Hepatocyte (in vitro differentiated cells): ENCODE measurements at regions not wholly inside any gene's neighbourhood (a gene's known extent, or its start where the extent isn't known, plus 50 kb on each side); places are given as distances from the start of the nearest gene placed in this dataset.

Experiments
- DNase-seq: peaks from one replicate; pipeline ENCODE4 v3.0.0-alpha.2; 2016; ENCODE audit warnings: low spot score
- H2AFZ ChIP-seq: fragments of 200-600 bp; sonication (generic); 2 replicates; pipeline ENCODE4 v1.6.0; 2016; ENCODE audit warnings: antibody characterized with exemption, mild to moderate bottlenecking
- H3K27ac ChIP-seq: fragments of 200-600 bp; sonication (generic); 2 replicates; pipeline ENCODE4 v1.5.1; 2016; ENCODE audit warnings: mild to moderate bottlenecking
- H3K27me3 ChIP-seq: fragments of 200-600 bp; sonication (generic); 2 replicates; pipeline ENCODE4 v1.6.1; 2016
- H3K36me3 ChIP-seq: fragments of 200-600 bp; sonication (generic); replicated peaks from 2 replicates; pipeline ENCODE4 v1.5.1; 2016; ENCODE audit warnings: low read depth; ENCODE audit not compliant: insufficient read depth
- H3K4me1 ChIP-seq: fragments of 200-600 bp; sonication (generic); 2 replicates; pipeline ENCODE4 v1.5.1; 2016; ENCODE audit warnings: mild to moderate bottlenecking, moderate library complexity; ENCODE audit not compliant: insufficient read depth
- H3K4me2 ChIP-seq: fragments of 200-600 bp; sonication (generic); 2 replicates; pipeline ENCODE4 v1.6.0; 2016
- H3K4me3 ChIP-seq: fragments of 200-600 bp; sonication (generic); 2 replicates; pipeline ENCODE4 v1.5.1; 2016; ENCODE audit warnings: mild to moderate bottlenecking
- H3K79me2 ChIP-seq: fragments of 200-600 bp; sonication (generic); 2 replicates; pipeline ENCODE4 v1.6.0; 2017; ENCODE audit warnings: mild to moderate bottlenecking
- H3K9me2 ChIP-seq: fragments of 200-600 bp; sonication (generic); replicated peaks from 2 replicates; pipeline ENCODE4 v1.6.0; 2017; ENCODE audit warnings: mild to moderate bottlenecking; ENCODE audit not compliant: insufficient read depth
- H3K9me3 ChIP-seq: fragments of 200-600 bp; sonication (generic); 2 replicates; pipeline ENCODE4 v1.5.1; 2016; ENCODE audit warnings: low read depth, mild to moderate bottlenecking
- H4K20me1 ChIP-seq: fragments of 200-600 bp; sonication (generic); 2 replicates; pipeline ENCODE4 v1.6.0; 2016; ENCODE audit warnings: mild to moderate bottlenecking; ENCODE audit not compliant: insufficient read depth, poor library complexity, severe bottlenecking
- CTCF ChIP-seq: fragments of 200-600 bp; sonication (generic); IDR thresholded peaks from 2 replicates; pipeline ENCODE4 v1.5.1; 2016; ENCODE audit warnings: antibody characterized with exemption, mild to moderate bottlenecking; ENCODE audit not compliant: poor library complexity
- EZH2 ChIP-seq: fragments of 200-600 bp; sonication (generic); IDR thresholded peaks from 2 replicates; pipeline ENCODE4 v1.6.1; 2016; ENCODE audit warnings: antibody characterized with exemption, mild to moderate bottlenecking, borderline replicate concordance
- EZH2phosphoT487 ChIP-seq: fragments of 200-600 bp; sonication (generic); IDR thresholded peaks from one replicate; pipeline ENCODE4 v1.6.1; 2018; ENCODE audit warnings: antibody characterized with exemption, mild to moderate bottlenecking, low read depth, moderate library complexity; ENCODE audit not compliant: unreplicated experiment, severe bottlenecking
- WGBS: methylation state at CpG from one replicate; pipeline ENCODE4 v1.1.6; 2016; ENCODE audit warnings: low lambda C conversion rate; ENCODE audit errors: missing lambda C conversion rate; 5-methylcytosine and 5-hydroxymethylcytosine counted together

GRCh38 chr1:208534599-208534897, 290.4 kb upstream of the PLXNA2 start:
- H3K27me3 ChIP-seq, result peaks cover 4% of the 10 kb centered on the region
- no peaks in the 10 kb centered on the region for H3K9me3 ChIP-seq
- TF ChIP-seq EZH2phosphoT487, result no peak
- no peak for TF ChIP-seq EZH2
- no peak for TF ChIP-seq CTCF
- H3K79me2 ChIP-seq, result no peaks in the 10 kb centered on the region
- H3K4me3 ChIP-seq, result no peak overlapping the region
- no peak overlapping the region for H2AFZ ChIP-seq
- no peaks in the 10 kb centered on the region for H3K9me2 ChIP-seq
- H3K4me2 ChIP-seq, result no peak overlapping the region
- DNase-seq, result no peak
- no peaks in the 10 kb centered on the region for H3K36me3 ChIP-seq
- H4K20me1 ChIP-seq, result no peaks in the 10 kb centered on the region
- no peak overlapping the region for H3K27ac ChIP-seq
- H3K4me1 ChIP-seq, result peaks cover 4% of the 10 kb centered on the region
- WGBS, result 24% methylated on average over 4 of the region's 4 CpGs

GRCh38 chr1:208534979-208535378, 290.8 kb upstream of the PLXNA2 start:
- Histone ChIP-seq H3K36me3 (no peaks in the 10 kb centered on the region), H3K4me1 (peaks cover 4% of the 10 kb centered on the region), H3K4me2 (no peak overlapping the region), H3K9me3 (no peaks in the 10 kb centered on the region), H3K4me3 (no peak overlapping the region), H3K27me3 (peaks cover under 1% of the 10 kb centered on the region), H3K79me2 (no peaks in the 10 kb centered on the region), H4K20me1 (no peaks in the 10 kb centered on the region), H3K27ac (no peak overlapping the region), H3K9me2 (no peaks in the 10 kb centered on the region), H2AFZ (no peak overlapping the region)
- no peak for TF ChIP-seq EZH2phosphoT487
- no peak for TF ChIP-seq EZH2
- no peak for TF ChIP-seq CTCF
- no peak for DNase-seq
- 90% methylated on average over 3 of the region's 3 CpGs for whole genome bisulfite sequencing

- no peaks in the 10 kb centered on the region for H3K79me2 ChIP-seq
These were observed 291.3 kb upstream of the PLXNA2 start for GRCh38 chr1:208535511-208535910.

More at GRCh38 chr1:208535511-208535910, 291.3 kb upstream of the PLXNA2 start:
- H3K36me3 ChIP-seq, result no peaks in the 10 kb centered on the region
- H2AFZ ChIP-seq, result no peak overlapping the region
- no peaks in the 10 kb centered on the region for H3K9me2 ChIP-seq
- H3K4me2 ChIP-seq, result no peak overlapping the region
- no peak for DNase-seq
- H3K27ac ChIP-seq, result no peak overlapping the region
- WGBS, result 58% methylated on average over 7 of the region's 7 CpGs
- no peaks in the 10 kb centered on the region for H3K9me3 ChIP-seq
- H3K27me3 ChIP-seq, result no peaks in the 10 kb centered on the region
- H3K4me3 ChIP-seq, result no peak overlapping the region
- no peaks in the 10 kb centered on the region for H4K20me1 ChIP-seq
- peaks cover 4% of the 10 kb centered on the region for H3K4me1 ChIP-seq
- TF ChIP-seq EZH2 (no peak), EZH2phosphoT487 (no peak), CTCF (no peak)
